Fibroblast of the aortic adventitia (primary cell): ENCODE measurements at regions not wholly inside any gene's neighbourhood (a gene's known extent, or its start where the extent isn't known, plus 50 kb on each side); places are given as distances from the start of the nearest gene placed in this dataset.

ENCODE experiments used
- DNase-seq: peaks from one replicate; pipeline ENCODE4 v3.0.0-alpha.2; 2010; ENCODE audit warnings: low read depth
- H3K4me3 ChIP-seq: 2 replicates; pipeline ENCODE4 v1.5.1; 2011; ENCODE audit warnings: low read depth, mild to moderate bottlenecking, control low read depth, low read length, moderate library complexity
- CTCF ChIP-seq: IDR thresholded peaks from 2 replicates; pipeline ENCODE4 v1.5.1; 2011; ENCODE audit warnings: mild to moderate bottlenecking, low read length, control low read depth, inconsistent platforms; ENCODE audit not compliant: insufficient read depth

DNA sequence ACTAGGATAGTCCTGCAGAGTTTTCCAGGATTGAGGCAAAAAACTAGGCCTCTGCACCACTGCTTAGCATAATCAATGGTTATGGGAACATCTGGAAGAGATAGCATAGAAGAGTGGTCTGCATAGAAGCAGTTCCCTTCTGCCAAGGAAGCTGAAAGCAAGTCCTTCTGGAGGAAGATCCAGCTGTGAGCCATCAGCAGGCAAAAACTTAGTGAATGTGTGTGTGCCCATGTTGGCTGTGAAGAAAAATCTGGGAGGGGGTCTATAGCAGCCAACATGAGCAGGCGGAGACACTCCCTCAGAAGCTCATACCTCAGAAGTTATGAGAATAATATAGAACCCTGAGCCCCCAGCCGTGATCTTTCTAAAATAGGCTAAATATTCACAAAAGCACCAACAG, 228.1 kb upstream of the STEAP1 start:
- TF ChIP-seq CTCF, result no peak
- H3K4me3 ChIP-seq, result no peak overlapping the region
- no peak for DNase-seq

- no peak for TF ChIP-seq CTCF
- H3K4me3 ChIP-seq, result no peak overlapping the region
- no peak for DNase-seq
These were observed 227.6 kb upstream of the STEAP1 start for GRCh38 chr7:89926701-89927100.

- DNase-seq, result no peak
- H3K4me3 ChIP-seq, result no peak overlapping the region
- TF ChIP-seq CTCF, result no peak
These were observed 226.5 kb upstream of the STEAP1 start for GRCh38 chr7:89927762-89928161.

GRCh38 chr7:89928451-89928850, 225.8 kb upstream of the STEAP1 start:
- DNase-seq, result no peak
- no peak overlapping the region for H3K4me3 ChIP-seq
- no peak for TF ChIP-seq CTCF

DNA sequence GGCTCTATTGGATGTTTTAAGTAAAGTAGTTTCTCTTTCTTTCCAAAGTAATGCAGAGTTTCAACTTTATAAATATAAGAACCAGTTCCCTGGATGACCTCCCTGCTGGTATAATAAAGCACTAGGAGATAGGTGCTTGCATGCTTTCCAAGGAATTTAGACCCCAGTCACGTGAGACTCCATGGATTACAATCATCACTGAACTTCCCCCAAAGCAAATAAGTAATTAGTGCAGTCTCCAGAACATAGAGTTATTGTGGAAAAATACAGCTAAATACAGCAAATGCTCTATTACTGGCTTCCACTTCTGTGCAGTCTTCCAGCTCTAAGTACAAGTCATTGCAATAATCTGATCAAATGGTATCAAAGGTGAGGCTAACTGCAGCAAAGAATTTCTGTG, 220.2 kb upstream of the STEAP1 start:
- DNase-seq, result no peak
- no peak for TF ChIP-seq CTCF
- H3K4me3 ChIP-seq, result no peak overlapping the region

DNA sequence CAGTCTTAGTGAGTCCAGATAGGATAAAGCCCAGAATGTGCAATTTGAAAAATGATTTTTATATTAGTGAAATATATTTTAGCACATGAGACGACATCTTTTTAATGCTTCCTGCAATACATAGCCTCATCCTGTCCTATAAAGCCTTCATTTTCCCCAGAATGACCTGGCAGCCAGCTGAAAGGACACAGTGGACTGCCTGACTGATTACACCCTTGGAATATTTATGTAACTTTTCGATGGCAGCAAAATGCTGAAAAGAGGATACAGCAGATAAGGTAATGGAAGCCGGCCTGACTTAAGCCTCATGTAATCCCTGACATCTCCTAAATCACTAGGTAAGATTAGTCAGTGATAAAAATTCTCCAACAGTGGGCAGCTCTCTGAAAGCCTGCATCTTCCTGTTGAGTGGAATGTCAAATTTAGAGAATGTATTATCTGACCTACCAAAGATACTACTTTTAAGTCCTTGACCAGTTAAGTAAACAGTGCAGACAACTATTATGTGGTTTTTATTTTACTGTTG, 210.7 kb upstream of the STEAP1 start:
- DNase-seq, result no peak
- no peak overlapping the region for H3K4me3 ChIP-seq
- no peak for TF ChIP-seq CTCF

- DNase-seq, result no peak
- TF ChIP-seq CTCF, result no peak
- H3K4me3 ChIP-seq, result no peak overlapping the region
These were observed 195.7 kb upstream of the STEAP1 start for GRCh38 chr7:89958525-89959068.
